H1 (cell line): ENCODE measurements at regions not wholly inside any gene's neighbourhood (a gene's known extent, or its start where the extent isn't known, plus 50 kb on each side); places are given as distances from the start of the nearest gene placed in this dataset.

Experiments used
- CTCF ChIA-PET: fragments of 300-600 bp; sonication (Branson Sonifier 250); formaldehyde crosslinking; loops from one replicate; lab custom pipeline; 2021; ENCODE audit not compliant: partially characterized antibody; lab: Charles Lee
- POLR2A ChIA-PET: fragments of 300-600 bp; sonication (Branson Sonifier 250); formaldehyde crosslinking; loops from one replicate; lab custom pipeline; 2021; ENCODE audit warnings: inconsistent platforms; ENCODE audit not compliant: partially characterized antibody; lab: Charles Lee
- DNase-seq, 2 experiments: peaks; one replicate each; pipeline versions ENCODE4 v3.0.0 to v3.0.0-alpha.2; 2010 to 2022; ENCODE audit warnings: low spot score in 2 of 2, low read depth in 1 of 2, mixed read lengths in 1 of 2
- FAIRE-seq: peaks from 2 replicates; lab custom pipeline; 2011; peaks lifted over from hg19 to GRCh38; lab: Jason Lieb, UNC
- H2AFZ ChIP-seq: 2 replicates; pipeline ENCODE4 v1.8.1; 2012; ENCODE audit warnings: low read length, inconsistent platforms
- H2AK5ac ChIP-seq: 2 replicates; pipeline ENCODE4 v1.6.1; 2013; ENCODE audit warnings: low read depth, low read length
- H2BK120ac ChIP-seq: replicated peaks from 2 replicates; pipeline ENCODE3; 2013; ENCODE audit warnings: low read depth, low read length, inconsistent platforms
- H2BK12ac ChIP-seq: 2 replicates; pipeline ENCODE4 v1.6.1; 2013; ENCODE audit warnings: low read depth, low read length
- H2BK15ac ChIP-seq: 2 replicates; pipeline ENCODE4 v1.6.1; 2013; ENCODE audit warnings: low read length
- H2BK20ac ChIP-seq: 2 replicates; pipeline ENCODE4 v1.6.1; 2013; ENCODE audit warnings: low read length
- H2BK5ac ChIP-seq: 2 replicates; pipeline ENCODE4 v1.6.1; 2013; ENCODE audit warnings: low read depth, low read length
- H3K14ac ChIP-seq: 2 replicates; pipeline ENCODE4 v1.6.1; 2013; ENCODE audit warnings: inconsistent platforms; ENCODE audit not compliant: insufficient read length
- H3K18ac ChIP-seq: 2 replicates; pipeline ENCODE4 v1.6.1; 2013; ENCODE audit warnings: low read length; ENCODE audit errors: extremely low read depth
- H3K23ac ChIP-seq: 2 replicates; pipeline ENCODE4 v1.6.1; 2013; ENCODE audit warnings: inconsistent platforms; ENCODE audit not compliant: insufficient read length
- H3K23me2 ChIP-seq: 2 replicates; pipeline ENCODE4 v1.6.1; 2013; ENCODE audit warnings: low read depth, low read length
- H3K27ac ChIP-seq: 2 replicates; pipeline ENCODE4 v1.6.1; 2011; ENCODE audit warnings: low read depth, low read length, inconsistent platforms
- H3K27me3 ChIP-seq, 4 experiments: replicated peaks in 1 of 4; 1 replicate in 1 of 4; 2 replicates in 3 of 4; pipeline versions ENCODE4 v1.6.1 to v1.8.1; 2011 to 2013; ENCODE audit warnings: low read length in 3 of 4, mild to moderate bottlenecking in 3 of 4, inconsistent platforms in 2 of 4, mixed read lengths in 2 of 4, moderate library complexity in 1 of 4; ENCODE audit not compliant: control insufficient read depth in 3 of 4, insufficient read depth in 3 of 4; ENCODE audit errors: extremely low read depth in 1 of 4
- H3K36me3 ChIP-seq, 4 experiments: 2 replicates each; pipeline versions ENCODE4 v1.6.1 to v1.8.1; 2011 to 2013; ENCODE audit warnings: mild to moderate bottlenecking in 4 of 4, low read length in 3 of 4, moderate library complexity in 2 of 4, control low read depth in 1 of 4, inconsistent platforms in 1 of 4; ENCODE audit not compliant: insufficient read depth in 4 of 4, control insufficient read depth in 2 of 4
- H3K4ac ChIP-seq: replicated peaks from 2 replicates; pipeline ENCODE3; 2013; ENCODE audit warnings: low read length, low read depth, mixed read lengths, inconsistent platforms; ENCODE audit not compliant: insufficient read length
- H3K4me1 ChIP-seq, 4 experiments: replicated peaks in 1 of 4; 1 replicate in 1 of 4; 2 replicates in 3 of 4; pipeline versions ENCODE4 v1.6.1 to v1.8.1; 2011 to 2013; ENCODE audit warnings: low read length in 3 of 4, inconsistent platforms in 2 of 4, mixed read lengths in 1 of 4; ENCODE audit not compliant: insufficient read depth in 4 of 4, control insufficient read depth in 3 of 4
- H3K4me2 ChIP-seq, 2 experiments: 2 replicates each; pipeline versions ENCODE4 v1.6.1 to v1.8.1; 2011 to 2013; ENCODE audit warnings: low read depth in 2 of 2, low read length in 2 of 2, control low read depth in 1 of 2, inconsistent platforms in 1 of 2, mild to moderate bottlenecking in 1 of 2; ENCODE audit not compliant: insufficient read depth in 1 of 2
- H3K4me3 ChIP-seq, 4 experiments: fragments of 200-600, 300-600 bp in 1 of 4; sonication (generic), shearing (Covaris generic), sonication (Bioruptor Twin) in 1 of 4; 2 replicates each; pipeline versions ENCODE4 v1.5.1 to v1.8.1; 2011 to 2016; ENCODE audit warnings: low read length in 4 of 4, low read depth in 3 of 4, control low read depth in 2 of 4, inconsistent platforms in 2 of 4, mild to moderate bottlenecking in 2 of 4, mixed read lengths in 1 of 4, moderate library complexity in 1 of 4; ENCODE audit not compliant: insufficient read depth in 2 of 4; ENCODE audit errors: extremely low read depth in 1 of 4
- H3K56ac ChIP-seq: replicated peaks from 2 replicates; pipeline ENCODE3; 2013; ENCODE audit warnings: low read depth, mild to moderate bottlenecking, mixed read lengths, low read length, inconsistent platforms; ENCODE audit not compliant: insufficient read length
- H3K79me1 ChIP-seq: 2 replicates; pipeline ENCODE4 v1.6.1; 2013; ENCODE audit warnings: low read depth, low read length, control low read depth
- H3K79me2 ChIP-seq, 2 experiments: 2 replicates each; pipeline versions ENCODE4 v1.6.1 to v1.8.1; 2012 to 2013; ENCODE audit warnings: low read length in 2 of 2, mild to moderate bottlenecking in 2 of 2, inconsistent platforms in 1 of 2; ENCODE audit not compliant: insufficient read depth in 2 of 2, control insufficient read depth in 1 of 2
- H3K9ac ChIP-seq, 4 experiments: replicated peaks in 1 of 4; 1 replicate in 1 of 4; 2 replicates in 3 of 4; pipeline versions ENCODE4 v1.6.1 to v1.8.1; 2011 to 2013; ENCODE audit warnings: low read depth in 3 of 4, low read length in 3 of 4, control low read depth in 2 of 4, mild to moderate bottlenecking in 2 of 4, moderate library complexity in 2 of 4, inconsistent platforms in 1 of 4; ENCODE audit errors: extremely low read depth in 1 of 4
- H3K9me3 ChIP-seq, 2 experiments: 2 replicates each; pipeline versions ENCODE4 v1.6.1 to v1.8.1; 2012 to 2013; ENCODE audit warnings: mild to moderate bottlenecking in 2 of 2, moderate library complexity in 2 of 2, control low read depth in 1 of 2, inconsistent platforms in 1 of 2, low read depth in 1 of 2, low read length in 1 of 2, mixed read lengths in 1 of 2; ENCODE audit not compliant: insufficient read depth in 2 of 2
- H4K20me1 ChIP-seq, 2 experiments: replicated peaks in 1 of 2; 2 replicates each; pipeline versions ENCODE3 to v1.8.1; 2011 to 2013; ENCODE audit warnings: inconsistent platforms in 2 of 2, low read length in 2 of 2, mild to moderate bottlenecking in 1 of 2; ENCODE audit not compliant: insufficient read depth in 2 of 2, control insufficient read depth in 1 of 2
- H4K5ac ChIP-seq: 2 replicates; pipeline ENCODE4 v1.6.1; 2013; ENCODE audit warnings: low read length, low read depth, mixed read lengths, inconsistent platforms; ENCODE audit not compliant: insufficient read length
- H4K8ac ChIP-seq: 2 replicates; pipeline ENCODE4 v1.8.0; 2013; ENCODE audit warnings: mild to moderate bottlenecking, moderate library complexity, low read length, inconsistent platforms; ENCODE audit not compliant: insufficient read depth; ENCODE audit errors: extremely low read depth
- H4K91ac ChIP-seq: replicated peaks from 2 replicates; pipeline ENCODE3; 2013; ENCODE audit warnings: low read length, mixed read lengths, inconsistent platforms; ENCODE audit not compliant: insufficient read length
- BRCA1 ChIP-seq: IDR thresholded peaks from 2 replicates; pipeline ENCODE4 v1.6.1; 2012; ENCODE audit warnings: low read depth, low read length, improper control_type of control experiment
- CBX5 ChIP-seq: fragments of 300-800, 300-1000 bp; sonication (generic); IDR thresholded peaks from 2 replicates; pipeline ENCODE4 v1.7.1; 2016; ENCODE audit warnings: antibody characterized with exemption, low read length, low read depth
- EP300 ChIP-seq, 2 experiments: IDR thresholded peaks; 1 replicate in 1 of 2; 2 replicates in 1 of 2; pipeline ENCODE4 v1.6.1; 2011 to 2012; ENCODE audit warnings: low read depth in 2 of 2, low read length in 2 of 2, mild to moderate bottlenecking in 2 of 2, borderline replicate concordance in 1 of 2, inconsistent platforms in 1 of 2, moderate library complexity in 1 of 2
- NRF1 ChIP-seq: IDR thresholded peaks from 2 replicates; pipeline ENCODE4 v1.6.1; 2011; ENCODE audit warnings: mild to moderate bottlenecking, low read depth, low read length, improper control_type of control experiment
- PHF8 ChIP-seq: fragments of 200-600 bp; sonication (generic); conservative IDR thresholded peaks from 2 replicates; pipeline ENCODE4 v1.7.1; 2012; ENCODE audit warnings: low read depth, mild to moderate bottlenecking, inconsistent platforms, low read length, moderate library complexity
- RNF2 ChIP-seq: fragments of 200-900, 300-1000 bp; sonication (generic); IDR thresholded peaks from 2 replicates; pipeline ENCODE4 v1.7.1; 2016; ENCODE audit warnings: borderline replicate concordance, low read depth, mild to moderate bottlenecking, antibody characterized with exemption, low read length; ENCODE audit not compliant: poor library complexity, severe bottlenecking; ENCODE audit errors: missing control alignments
- SAP30 ChIP-seq: fragments of 300-600 bp; sonication (generic); IDR thresholded peaks from 2 replicates; pipeline ENCODE4 v1.7.1; 2012; ENCODE audit warnings: low read length, moderate library complexity, mild to moderate bottlenecking, inconsistent platforms; ENCODE audit not compliant: insufficient read depth, insufficient replicate concordance
- SP1 ChIP-seq: IDR thresholded peaks from 2 replicates; pipeline ENCODE4 v1.6.1; 2011; ENCODE audit warnings: low read depth, low read length

DNA sequence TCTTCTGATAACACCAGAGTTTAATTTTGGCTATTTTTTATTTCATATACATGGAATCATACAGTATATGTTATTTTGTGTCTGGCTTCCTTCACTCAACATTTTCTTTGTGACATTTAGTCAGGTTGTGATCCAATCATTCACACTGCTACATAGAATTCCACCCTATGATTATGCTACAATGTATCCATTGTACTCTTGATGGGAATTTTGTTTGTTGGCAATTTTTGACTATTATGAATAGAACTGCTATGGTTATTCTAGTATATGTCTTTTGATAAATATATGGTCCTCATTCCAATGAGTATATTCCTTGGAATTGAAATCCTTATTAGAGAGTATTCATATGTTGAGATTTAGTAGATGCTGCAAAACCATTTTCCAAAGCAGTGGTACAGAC is 936.4 kb upstream of the CHAC2 start:
- Histone ChIP-seq H4K20me1 (no peaks in the 10 kb centered on the region), H3K4me1 (no peaks in the 10 kb centered on the region), H2AFZ (no peak overlapping the region), H3K4ac (no peak overlapping the region)
- FAIRE-seq (no peak), DNase-seq (no peak)
- TF ChIP-seq EP300 (IDR thresholded peaks at IDR 0.05; ENCODE audit: borderline replicate concordance in 1 of 2, low read depth in 2 of 2, low read length in 2 of 2) (no peak), PHF8 (no peak), SP1 (no peak), CBX5 (no peak), RNF2 (no peak), NRF1 (no peak), SAP30 (no peak), BRCA1 (no peak)
- TF ChIP-seq, all 59 proteins: peak for 0
- no peaks in the 10 kb centered on the region for H3K79me2 ChIP-seq
- no peak overlapping the region for H2AK5ac ChIP-seq
- H3K79me1 ChIP-seq: no peaks in the 10 kb centered on the region
- H3K56ac ChIP-seq: no peak overlapping the region
- no peak overlapping the region for H3K18ac ChIP-seq
- no peak overlapping the region for H2BK12ac ChIP-seq
- H2BK120ac ChIP-seq: no peak overlapping the region
- no peak overlapping the region for H3K9ac ChIP-seq
- H3K23ac ChIP-seq: no peak overlapping the region
- no peak overlapping the region for H4K91ac ChIP-seq
- H3K27ac ChIP-seq: no peak overlapping the region
- no peak overlapping the region for H4K8ac ChIP-seq
- H4K5ac ChIP-seq: no peak overlapping the region
- no peak overlapping the region for H2BK15ac ChIP-seq
- no peak overlapping the region for H3K4me3 ChIP-seq
- no peaks in the 10 kb centered on the region for H3K9me3 ChIP-seq
- no peak overlapping the region for H3K4me2 ChIP-seq
- H3K27me3 ChIP-seq: no peaks in the 10 kb centered on the region
- H3K23me2 ChIP-seq: no peaks in the 10 kb centered on the region
- no peak overlapping the region for H3K14ac ChIP-seq
- ChIA-PET POLR2A (no interaction called here), CTCF (no interaction called here)
- no peaks in the 10 kb centered on the region for H3K36me3 ChIP-seq
- no peak overlapping the region for H2BK5ac ChIP-seq
- no peak overlapping the region for H2BK20ac ChIP-seq
